Neural progenitor cell (in vitro differentiated cells): ENCODE measurements at regions not wholly inside any gene's neighbourhood (a gene's known extent, or its start where the extent isn't known, plus 50 kb on each side); places are given as distances from the start of the nearest gene placed in this dataset.

Experiments used
- DNase-seq: peaks from one replicate; pipeline ENCODE4 v3.0.0-alpha.2; 2016; ENCODE audit warnings: low spot score
- H2AFZ ChIP-seq: fragments of 200-600 bp; sonication (generic); replicated peaks from 2 replicates; pipeline ENCODE4 v1.6.1; 2016; ENCODE audit warnings: antibody characterized with exemption
- H3F3A ChIP-seq: fragments of 200-600 bp; sonication (generic); 2 replicates; pipeline ENCODE4 v1.6.1; 2016; ENCODE audit warnings: antibody characterized with exemption, low read depth
- H3K27ac ChIP-seq: fragments of 200-600 bp; sonication (generic); 2 replicates; pipeline ENCODE4 v1.5.1; 2016; ENCODE audit warnings: mild to moderate bottlenecking
- H3K27me3 ChIP-seq: fragments of 200-600 bp; sonication (generic); 2 replicates; pipeline ENCODE4 v1.6.1; 2016; ENCODE audit warnings: mild to moderate bottlenecking, moderate library complexity
- H3K36me3 ChIP-seq: fragments of 200-600 bp; sonication (generic); 2 replicates; pipeline ENCODE4 v1.5.1; 2016
- H3K4me1 ChIP-seq: fragments of 200-600 bp; sonication (generic); 2 replicates; pipeline ENCODE4 v1.6.1; 2016; ENCODE audit warnings: mixed run types
- H3K4me2 ChIP-seq: fragments of 200-600 bp; sonication (generic); 2 replicates; pipeline ENCODE4 v1.6.1; 2016
- H3K4me3 ChIP-seq: fragments of 200-600 bp; sonication (generic); 2 replicates; pipeline ENCODE4 v1.5.1; 2016
- H3K79me2 ChIP-seq: fragments of 200-600 bp; sonication (generic); 2 replicates; pipeline ENCODE4 v1.6.1; 2016; ENCODE audit warnings: low read depth
- H3K9ac ChIP-seq: fragments of 200-600 bp; sonication (generic); 2 replicates; pipeline ENCODE4 v1.6.1; 2016
- H3K9me3 ChIP-seq: fragments of 200-600 bp; sonication (generic); 2 replicates; pipeline ENCODE4 v1.5.1; 2016; ENCODE audit warnings: low read depth
- H4K20me1 ChIP-seq: fragments of 200-600 bp; sonication (generic); 2 replicates; pipeline ENCODE4 v1.6.1; 2016; ENCODE audit warnings: low read depth
- H3K27ac Mint-ChIP-seq: 3 replicates; pipeline ENCODE4 v1.8.0; 2021; ENCODE audit warnings: mixed read lengths
- H3K27me3 Mint-ChIP-seq: 2 replicates; pipeline ENCODE4 v1.8.0; 2022; ENCODE audit warnings: low read depth, mild to moderate bottlenecking, inconsistent platforms, moderate library complexity, mixed read lengths; ENCODE audit not compliant: insufficient read depth
- H3K36me3 Mint-ChIP-seq: 3 replicates; pipeline ENCODE4 v1.8.0; 2021; ENCODE audit warnings: mixed read lengths
- H3K4me1 Mint-ChIP-seq: 3 replicates; pipeline ENCODE4 v1.8.0; 2021; ENCODE audit warnings: mixed read lengths
- H3K4me3 Mint-ChIP-seq: 3 replicates; pipeline ENCODE4 v1.8.0; 2021; ENCODE audit warnings: mild to moderate bottlenecking, moderate library complexity, mixed read lengths
- H3K9me3 Mint-ChIP-seq: 3 replicates; pipeline ENCODE4 v1.8.0; 2020; ENCODE audit warnings: mixed read lengths
- CTCF ChIP-seq: fragments of 200-600 bp; sonication (generic); IDR thresholded peaks from 2 replicates; pipeline ENCODE4 v1.5.1; 2017; ENCODE audit warnings: antibody characterized with exemption, mild to moderate bottlenecking
- EZH2 ChIP-seq: fragments of 200-600 bp; sonication (generic); IDR thresholded peaks from 2 replicates; pipeline ENCODE4 v1.6.1; 2017; ENCODE audit warnings: antibody characterized with exemption, mild to moderate bottlenecking, moderate library complexity
- EZH2phosphoT487 ChIP-seq: fragments of 200-600 bp; sonication (generic); IDR thresholded peaks from 2 replicates; pipeline ENCODE4 v1.6.1; 2017; ENCODE audit warnings: antibody characterized with exemption

- H3K27ac Mint-ChIP-seq, result no peak overlapping the region
- H3K27me3 Mint-ChIP-seq, result no peaks in the 10 kb centered on the region
Observed at GRCh38 chr4:23233596-23233995, 540.9 kb downstream of the GBA3 start.

GRCh38 chr4:23232987-23233386, 540.2 kb downstream of the GBA3 start:
- Histone ChIP-seq H3K36me3 (no peaks in the 10 kb centered on the region), H3K9ac (no peak overlapping the region), H3F3A (no peaks in the 10 kb centered on the region), H2AFZ (no peak overlapping the region), H3K79me2 (no peaks in the 10 kb centered on the region), H3K27ac (no peak overlapping the region), H3K9me3 (no peaks in the 10 kb centered on the region), H4K20me1 (no peaks in the 10 kb centered on the region), H3K4me2 (no peak overlapping the region), H3K27me3 (no peaks in the 10 kb centered on the region), H3K4me1 (peaks cover 7% of the 10 kb centered on the region), H3K4me3 (no peak overlapping the region)
- TF ChIP-seq EZH2 (no peak), CTCF (no peak), EZH2phosphoT487 (no peak)
- Mint-ChIP-seq H3K36me3 (no peaks in the 10 kb centered on the region), H3K27me3 (no peaks in the 10 kb centered on the region), H3K9me3 (no peaks in the 10 kb centered on the region), H3K4me3 (no peak overlapping the region), H3K27ac (no peak overlapping the region), H3K4me1 (peaks cover 20% of the 10 kb centered on the region)
- no peak for DNase-seq

More at GRCh38 chr4:23233596-23233995, 540.9 kb downstream of the GBA3 start:
- no peak overlapping the region for H3K4me3 ChIP-seq
- no peak overlapping the region for H3K27ac ChIP-seq
- H4K20me1 ChIP-seq, result no peaks in the 10 kb centered on the region
- DNase-seq, result no peak
- H3K79me2 ChIP-seq, result no peaks in the 10 kb centered on the region
- H3K9me3 ChIP-seq, result no peaks in the 10 kb centered on the region
- H3K4me2 ChIP-seq, result no peak overlapping the region
- H3K9ac ChIP-seq, result no peak overlapping the region
- Mint-ChIP-seq H3K36me3 (no peaks in the 10 kb centered on the region), H3K9me3 (no peaks in the 10 kb centered on the region), H3K4me1 (peaks cover 20% of the 10 kb centered on the region), H3K4me3 (no peak overlapping the region)
- no peaks in the 10 kb centered on the region for H3K36me3 ChIP-seq
- no peak overlapping the region for H2AFZ ChIP-seq
- no peak for TF ChIP-seq EZH2phosphoT487
- H3K4me1 ChIP-seq, result peaks cover 7% of the 10 kb centered on the region
- H3K27me3 ChIP-seq, result no peaks in the 10 kb centered on the region
- no peaks in the 10 kb centered on the region for H3F3A ChIP-seq

- Mint-ChIP-seq H3K36me3 (no peaks in the 10 kb centered on the region), H3K27me3 (no peaks in the 10 kb centered on the region), H3K9me3 (no peaks in the 10 kb centered on the region), H3K27ac (no peak overlapping the region), H3K4me1 (no peaks in the 10 kb centered on the region), H3K4me3 (no peak overlapping the region)
- Histone ChIP-seq H3K36me3 (no peaks in the 10 kb centered on the region), H4K20me1 (no peaks in the 10 kb centered on the region), H3F3A (no peaks in the 10 kb centered on the region), H3K9me3 (no peaks in the 10 kb centered on the region), H3K27ac (no peak overlapping the region), H3K79me2 (no peaks in the 10 kb centered on the region), H3K4me3 (no peak overlapping the region), H3K4me2 (no peak overlapping the region), H3K9ac (no peak overlapping the region), H3K27me3 (no peaks in the 10 kb centered on the region), H2AFZ (no peak overlapping the region), H3K4me1 (no peaks in the 10 kb centered on the region)
- no peak for DNase-seq
- no peak for TF ChIP-seq EZH2
- TF ChIP-seq CTCF, result no peak
- TF ChIP-seq EZH2phosphoT487, result no peak
Observed at GRCh38 chr4:23225564-23225963, 532.8 kb downstream of the GBA3 start.

GRCh38 chr4:23224684-23225420, 532.1 kb downstream of the GBA3 start:
- Histone ChIP-seq H3K27ac (no peak overlapping the region), H3K27me3 (no peaks in the 10 kb centered on the region), H3K79me2 (no peaks in the 10 kb centered on the region), H3K9me3 (no peaks in the 10 kb centered on the region), H3K4me2 (no peak overlapping the region), H3K4me1 (no peaks in the 10 kb centered on the region), H3K36me3 (no peaks in the 10 kb centered on the region), H3K4me3 (no peak overlapping the region), H3K9ac (no peak overlapping the region), H3F3A (no peaks in the 10 kb centered on the region), H2AFZ (no peak overlapping the region), H4K20me1 (no peaks in the 10 kb centered on the region)
- no peak overlapping the region for H3K4me3 Mint-ChIP-seq
- no peak for DNase-seq
- no peaks in the 10 kb centered on the region for H3K36me3 Mint-ChIP-seq
- H3K27me3 Mint-ChIP-seq, result no peaks in the 10 kb centered on the region
- peaks cover 4% of the 10 kb centered on the region for H3K4me1 Mint-ChIP-seq
- no peak for TF ChIP-seq EZH2
- no peak for TF ChIP-seq CTCF
- no peak for TF ChIP-seq EZH2phosphoT487
- no peaks in the 10 kb centered on the region for H3K9me3 Mint-ChIP-seq
- no peak overlapping the region for H3K27ac Mint-ChIP-seq
